Activated B cell treated with CpG ODN at 0.5 μM for 24 hours (primary cell): ENCODE measurements at regions not wholly inside any gene's neighbourhood (a gene's known extent, or its start where the extent isn't known, plus 50 kb on each side); places are given as distances from the start of the nearest gene placed in this dataset.

Source experiments
- ATAC-seq: fragments of 200-7000 bp; cut with Tn5 transposase; one replicate; pipeline ENCODE4 v1.10.0; 2021; ENCODE audit warnings: low read depth, mild to moderate bottlenecking, moderate library complexity
- CTCF ChIA-PET: fragments of 350-600 bp; sonication (Branson Sonifier 250); formaldehyde crosslinking; loops from one replicate; lab custom pipeline; 2021; ENCODE audit warnings: antibody characterized with exemption; lab: Charles Lee
- POLR2A ChIA-PET: fragments of 350-600 bp; sonication (Branson Sonifier 250); formaldehyde crosslinking; loops from one replicate; lab custom pipeline; 2021; ENCODE audit warnings: antibody characterized with exemption; lab: Charles Lee
- DNase-seq: peaks from one replicate; pipeline ENCODE4 v3.0.0; 2022
- H3K27ac Mint-ChIP-seq: one replicate; pipeline ENCODE4 v1.8.0; 2020; ENCODE audit warnings: mixed read lengths
- H3K27me3 Mint-ChIP-seq: one replicate; pipeline ENCODE4 v1.8.0; 2021; ENCODE audit warnings: mixed read lengths
- H3K36me3 Mint-ChIP-seq: one replicate; pipeline ENCODE4 v1.8.0; 2021; ENCODE audit warnings: low read depth, mixed read lengths
- H3K4me1 Mint-ChIP-seq: one replicate; pipeline ENCODE4 v1.8.0; 2021; ENCODE audit warnings: mixed read lengths
- H3K4me3 Mint-ChIP-seq: one replicate; pipeline ENCODE4 v1.8.0; 2020; ENCODE audit warnings: mild to moderate bottlenecking, mixed read lengths
- H3K9me3 Mint-ChIP-seq: one replicate; pipeline ENCODE4 v1.8.0; 2020; ENCODE audit warnings: mixed read lengths
- CTCF ChIP-seq: fragments of 200-600 bp; IDR thresholded peaks from one replicate; pipeline ENCODE4 v1.8.0; 2022; ENCODE audit warnings: antibody characterized with exemption, mild to moderate bottlenecking
- intact Hi-C: fragments of 100-400 bp; cut with micrococcal nuclease; formaldehyde crosslinking; loops from one replicate; pipeline ENCODE4 v1.15.1; 2024

- Mint-ChIP-seq H3K36me3 (no peaks in the 10 kb centered on the region), H3K27ac (no peak overlapping the region), H3K9me3 (peaks cover 6% of the 10 kb centered on the region), H3K4me1 (no peaks in the 10 kb centered on the region), H3K4me3 (no peak overlapping the region), H3K27me3 (peaks cover 4% of the 10 kb centered on the region)
- ATAC-seq = no peak
- intact Hi-C loops = no loop called here
- DNase-seq = no peak
- CTCF ChIA-PET = no interaction called here
- no peak for TF ChIP-seq CTCF
- POLR2A ChIA-PET = no interaction called here
These were observed 65.8 kb upstream of the ZEB1 start for GRCh38 chr10:31253237-31253636.

- TF ChIP-seq CTCF = no peak
- intact Hi-C loops = no loop called here
- H3K36me3 Mint-ChIP-seq = no peaks in the 10 kb centered on the region
- ATAC-seq (no peak), DNase-seq (no peak)
- H3K27me3 Mint-ChIP-seq = no peaks in the 10 kb centered on the region
- no peak overlapping the region for H3K4me3 Mint-ChIP-seq
- CTCF ChIA-PET = no interaction called here
- POLR2A ChIA-PET = no interaction called here
- no peaks in the 10 kb centered on the region for H3K4me1 Mint-ChIP-seq
- H3K9me3 Mint-ChIP-seq = no peaks in the 10 kb centered on the region
- H3K27ac Mint-ChIP-seq = no peak overlapping the region
These were observed 57.3 kb upstream of the ZEB1 start for GRCh38 chr10:31261511-31262311.

- no peak overlapping the region for H3K4me3 Mint-ChIP-seq
- no peaks in the 10 kb centered on the region for H3K9me3 Mint-ChIP-seq
- intact Hi-C loops = no loop called here
- no peaks in the 10 kb centered on the region for H3K36me3 Mint-ChIP-seq
- H3K4me1 Mint-ChIP-seq = no peaks in the 10 kb centered on the region
- ATAC-seq = no peak
- no peaks in the 10 kb centered on the region for H3K27me3 Mint-ChIP-seq
- no peak for TF ChIP-seq CTCF
- ChIA-PET POLR2A (no interaction called here), CTCF (no interaction called here)
- H3K27ac Mint-ChIP-seq = no peak overlapping the region
- no peak for DNase-seq
These were observed 56.3 kb upstream of the ZEB1 start for GRCh38 chr10:31262672-31263071.

GRCh38 chr10:31263903-31264302, 55.1 kb upstream of the ZEB1 start:
- no peaks in the 10 kb centered on the region for H3K4me1 Mint-ChIP-seq
- intact Hi-C loops = no loop called here
- no peak for TF ChIP-seq CTCF

GRCh38 chr10:31268444-31269303, 50.3 kb upstream of the ZEB1 start:
- peaks cover 13% of the 10 kb centered on the region for H3K9me3 Mint-ChIP-seq
- H3K36me3 Mint-ChIP-seq = peaks cover 5% of the 10 kb centered on the region
- H3K4me3 Mint-ChIP-seq = no peak overlapping the region
- H3K27me3 Mint-ChIP-seq = no peaks in the 10 kb centered on the region
- POLR2A ChIA-PET = no interaction called here
- intact Hi-C loops = no loop called here
- no peak overlapping the region for H3K27ac Mint-ChIP-seq
- CTCF ChIA-PET = no interaction called here
- no peaks in the 10 kb centered on the region for H3K4me1 Mint-ChIP-seq
- ATAC-seq (no peak), DNase-seq (no peak)
- TF ChIP-seq CTCF = no peak

More at GRCh38 chr10:31263903-31264302, 55.1 kb upstream of the ZEB1 start:
- Mint-ChIP-seq H3K27ac (no peak overlapping the region), H3K27me3 (no peaks in the 10 kb centered on the region), H3K36me3 (no peaks in the 10 kb centered on the region), H3K9me3 (no peaks in the 10 kb centered on the region), H3K4me3 (no peak overlapping the region)
- ChIA-PET CTCF (no interaction called here), POLR2A (no interaction called here)
- DNase-seq (no peak), ATAC-seq (no peak)
